Transverse colon (tissue), 4 donors: ENCODE measurements at regions not wholly inside any gene's neighbourhood (a gene's known extent, or its start where the extent isn't known, plus 50 kb on each side); places are given as distances from the start of the nearest gene placed in this dataset.

Experiments
- DNase-seq: peaks from one replicate; pipeline ENCODE4 v3.0.0-alpha.2; 2019
- H3K27ac ChIP-seq, 4 donors: fragments of 200-600 bp; sonication (generic); 2 replicates each; pipeline ENCODE4 v1.5.1; 2016 to 2018; ENCODE audit warnings: inconsistent platforms in 4 of 4
- H3K27me3 ChIP-seq: fragments of 200-600 bp; sonication (generic); 2 replicates; pipeline ENCODE4 v1.5.1; 2017; ENCODE audit warnings: inconsistent platforms
- H3K36me3 ChIP-seq, 4 donors: fragments of 200-600 bp; sonication (generic); 2 replicates each; pipeline ENCODE4 v1.5.1; 2017 to 2019; ENCODE audit warnings: inconsistent platforms in 4 of 4
- H3K4me1 ChIP-seq, 4 donors: fragments of 200-600 bp; sonication (generic); 2 replicates each; pipeline ENCODE4 v1.5.1; 2017 to 2020; ENCODE audit warnings: inconsistent platforms in 4 of 4
- H3K4me3 ChIP-seq, 4 donors: fragments of 200-600 bp; sonication (generic); 1 replicate in 1 of 4; 2 replicates in 3 of 4; pipeline versions ENCODE4 v1.5.1 to v1.6.1; 2017 to 2019; ENCODE audit warnings: inconsistent platforms in 4 of 4
- H3K9me3 ChIP-seq, 2 donors: fragments of 200-600 bp; sonication (generic); 2 replicates each; pipeline ENCODE4 v1.5.1; 2017 to 2019; ENCODE audit warnings: inconsistent platforms in 2 of 2
- CTCF ChIP-seq, 5 experiments: fragments of 200-600 bp in 3 of 5; fragments of 450-650 bp in 2 of 5; sonication (generic) in 3 of 5; IDR thresholded peaks; 1 replicate in 2 of 5; 2 replicates in 3 of 5; pipeline ENCODE4 v1.5.1; 2016 to 2017; ENCODE audit warnings: antibody characterized with exemption in 5 of 5, inconsistent platforms in 3 of 5, mild to moderate bottlenecking in 2 of 5, moderate library complexity in 1 of 5
- EP300 ChIP-seq: sonication (generic); formaldehyde crosslinking; IDR thresholded peaks from one replicate; pipeline ENCODE4 v1.6.1; 2017; ENCODE audit warnings: antibody characterized with exemption, low read depth
- POLR2A ChIP-seq: fragments of 450-650 bp; IDR thresholded peaks from one replicate; pipeline ENCODE4 v1.6.1; 2016; ENCODE audit warnings: antibody characterized with exemption, mild to moderate bottlenecking, moderate library complexity
- POLR2AphosphoS5 ChIP-seq, 3 donors: sonication (generic); formaldehyde crosslinking; IDR thresholded peaks; one replicate each; pipeline ENCODE4 v1.6.1; 2016; ENCODE audit warnings: antibody characterized with exemption in 3 of 3
- WGBS, 2 donors: methylation state at CpG; one replicate each; pipeline ENCODE4 v1.1.5; 2018; ENCODE audit warnings: low coverage in 1 of 2; 5-methylcytosine and 5-hydroxymethylcytosine counted together
- in situ Hi-C, 4 donors: fragments of 200-750 bp; cut with MboI; loops; one replicate each; pipeline versions ENCODE4 v1.15.0 to v1.15.1; 2017; ENCODE audit warnings: low sequenced_read_pairs in 3 of 4, low pct_ligation_motif_present in 1 of 4, low pct_unique_long_range_greater_than_20kb in 1 of 4
- intact Hi-C: fragments of 100-400 bp; cut with DNase I; formaldehyde crosslinking; loops from one replicate; pipeline ENCODE4 v1.15.1; 2023; ENCODE audit warnings: low total_unique reads

DNA sequence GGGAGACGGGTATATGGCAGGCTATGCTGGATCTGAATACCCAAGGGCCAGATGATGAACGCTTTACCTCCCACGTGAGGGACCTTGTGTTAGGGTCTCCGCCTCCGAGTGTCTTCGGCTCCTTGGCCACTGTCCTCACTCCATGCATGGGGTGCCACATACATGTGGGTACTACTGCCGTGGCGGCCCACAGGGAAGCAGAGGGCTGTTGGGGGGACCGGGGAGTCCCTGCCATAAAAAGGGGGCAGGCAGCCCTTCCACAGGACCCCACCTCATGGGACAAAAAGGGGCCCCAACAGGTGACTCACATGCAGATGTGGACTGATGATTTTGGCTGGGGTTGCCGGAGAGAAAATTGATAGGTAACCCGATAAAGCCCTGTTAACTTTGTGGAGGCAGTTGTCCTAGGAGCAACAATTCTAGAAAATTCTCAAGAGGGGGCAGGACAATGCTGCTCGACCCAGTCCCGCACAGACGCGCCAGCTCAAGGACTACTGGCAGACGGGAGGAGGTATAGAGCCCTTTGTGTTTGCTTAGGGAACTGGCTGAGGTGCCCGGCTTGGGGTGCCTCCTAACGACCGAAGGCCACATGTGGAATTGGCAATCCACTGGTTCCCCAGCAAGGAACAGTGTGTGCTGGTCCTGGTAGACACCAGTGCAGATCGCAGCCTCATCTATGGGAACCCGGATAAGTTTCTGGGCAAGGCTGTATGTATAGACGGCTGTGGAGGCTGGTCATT, 695.7 kb upstream of the AGA start:
- TF ChIP-seq POLR2A (no peak), EP300 (no peak), POLR2AphosphoS5 (IDR thresholded peaks at IDR 0.05) (no peak), CTCF (IDR thresholded peaks at IDR 0.05) (no peak)
- no peak overlapping the region for H3K27ac ChIP-seq
- H3K4me3 ChIP-seq, result no peak overlapping the region
- intact Hi-C loops, result no loop called here
- no peaks in the 10 kb centered on the region for H3K36me3 ChIP-seq
- 83 to 90% methylated on average over 4 to 22 of the region's 22 CpGs for WGBS, 2 donors
- DNase-seq, result no peak
- no peaks in the 10 kb centered on the region for H3K9me3 ChIP-seq
- in situ Hi-C loops, result no loop called here
- H3K27me3 ChIP-seq, result no peaks in the 10 kb centered on the region
- H3K4me1 ChIP-seq, result no peaks in the 10 kb centered on the region

- Histone ChIP-seq H3K27ac (no peak overlapping the region), H3K4me3 (no peak overlapping the region), H3K9me3 (no peaks in the 10 kb centered on the region), H3K36me3 (no peaks in the 10 kb centered on the region), H3K27me3 (no peaks in the 10 kb centered on the region), H3K4me1 (no peaks in the 10 kb centered on the region)
- in situ Hi-C loops, result no loop called here
- WGBS, 2 donors, result 94% methylated on average over 13 of the region's 13 CpGs; no CpG with 5 or more reads in 1 of the 2 donors
- no peak for DNase-seq
- TF ChIP-seq CTCF (IDR thresholded peaks at IDR 0.05), result no peak
- TF ChIP-seq EP300, result no peak
- TF ChIP-seq POLR2A, result no peak
- TF ChIP-seq POLR2AphosphoS5 (IDR thresholded peaks at IDR 0.05), result no peak
- intact Hi-C loops, result no loop called here
Measured at GRCh38 chr4:178138491-178138890, 696.3 kb upstream of the AGA start.

DNA sequence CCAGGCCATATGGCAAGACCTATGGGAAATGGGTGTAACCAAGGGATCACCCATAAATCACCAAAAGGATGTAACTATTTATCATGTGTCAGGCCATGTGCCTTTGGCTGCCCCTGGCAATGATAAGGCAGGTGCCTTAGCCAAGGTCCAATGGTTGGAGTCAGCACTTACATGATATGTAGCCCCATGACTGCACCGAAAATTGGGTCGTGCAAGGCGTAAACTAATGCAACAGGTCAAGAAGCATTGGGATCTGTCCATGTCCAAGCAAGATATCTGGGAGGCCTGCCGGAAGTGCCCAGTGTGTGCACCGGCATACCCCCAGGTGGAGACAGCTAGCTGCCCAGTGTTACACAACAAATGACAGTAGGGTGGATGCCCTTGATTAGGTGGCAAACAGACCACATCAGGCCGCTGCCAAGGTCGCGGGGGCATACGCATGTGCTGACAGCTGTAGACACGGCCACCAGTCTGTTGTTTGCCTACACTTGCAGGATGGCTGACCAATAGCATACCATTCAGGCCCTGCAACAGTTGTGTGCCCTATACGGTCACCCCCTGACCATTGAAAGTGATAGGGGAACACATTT, 698.2 kb upstream of the AGA start:
- no peak for DNase-seq
- no peaks in the 10 kb centered on the region for H3K27me3 ChIP-seq
- H3K4me1 ChIP-seq, result no peaks in the 10 kb centered on the region
- WGBS, 2 donors, result 97% methylated on average over 9 of the region's 11 CpGs; no CpG with 5 or more reads in 1 of the 2 donors
- H3K9me3 ChIP-seq, result no peaks in the 10 kb centered on the region
- no peaks in the 10 kb centered on the region for H3K36me3 ChIP-seq
- intact Hi-C loops, result no loop called here
- in situ Hi-C loops, result no loop called here
- TF ChIP-seq CTCF (IDR thresholded peaks at IDR 0.05), result no peak
- TF ChIP-seq POLR2AphosphoS5 (IDR thresholded peaks at IDR 0.05), result no peak
- TF ChIP-seq POLR2A, result no peak
- no peak for TF ChIP-seq EP300
- H3K27ac ChIP-seq, result no peak overlapping the region
- no peak overlapping the region for H3K4me3 ChIP-seq

DNA sequence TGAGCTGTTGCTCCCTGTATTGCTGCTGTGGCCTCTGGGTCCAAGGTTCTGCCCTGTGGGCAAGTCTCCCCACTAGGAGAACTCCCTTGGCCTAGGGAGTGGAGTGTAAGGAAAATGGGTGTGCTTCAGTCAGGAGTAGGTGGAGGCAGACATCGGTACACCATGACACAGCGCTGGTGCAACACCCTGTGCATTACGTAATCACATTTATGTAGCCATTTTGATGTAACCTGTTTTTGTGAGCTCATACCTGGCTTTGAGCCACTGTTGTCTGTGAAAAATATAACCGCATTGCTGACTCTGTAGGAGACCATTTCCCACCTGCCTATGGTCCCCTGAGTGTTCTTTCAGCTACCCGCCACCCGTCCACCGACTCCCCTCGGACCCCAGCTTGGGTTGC, 700.5 kb upstream of the AGA start:
- no peaks in the 10 kb centered on the region for H3K27me3 ChIP-seq
- TF ChIP-seq POLR2A (no peak), CTCF (IDR thresholded peaks at IDR 0.05) (no peak), EP300 (no peak), POLR2AphosphoS5 (IDR thresholded peaks at IDR 0.05) (no peak)
- no peaks in the 10 kb centered on the region for H3K36me3 ChIP-seq
- DNase-seq, result no peak
- no peaks in the 10 kb centered on the region for H3K9me3 ChIP-seq
- intact Hi-C loops, result no loop called here
- H3K4me3 ChIP-seq, result no peak overlapping the region
- 90 to 98% methylated on average over 8 of the region's 8 CpGs for whole genome bisulfite sequencing, 2 donors
- H3K4me1 ChIP-seq, result no peaks in the 10 kb centered on the region
- H3K27ac ChIP-seq, result no peak overlapping the region
- in situ Hi-C loops, result no loop called here
